DMS79 (cell line): ENCODE measurements at regions not wholly inside any gene's neighbourhood (a gene's known extent, or its start where the extent isn't known, plus 50 kb on each side); places are given as distances from the start of the nearest gene placed in this dataset.
"Not testable (repeated sequence)": the region's sequence is repeated elsewhere in the genome, so short reads cannot be mapped to it uniquely, and the experiment has no call there.

Experiments
- DNase-seq: peaks from one replicate; lab custom pipeline; 2025; lab: John Stamatoyannopoulos, UW

GRCh38 chr7:24052572-24053260 lies 231.3 kb upstream of the NPY start:
- peak; percentile 49 for DNase-seq

- DNase-seq = peak; percentile 10
Measured at GRCh38 chr7:24054236-24054635, 229.8 kb upstream of the NPY start.

GRCh38 chr7:24057243-24057642 lies 226.7 kb upstream of the NPY start:
- no peak for DNase-seq

GRCh38 chr7:24058953-24059352 lies 225.0 kb upstream of the NPY start:
- no peak for DNase-seq

- no peak for DNase-seq
Measured at GRCh38 chr7:24059775-24060174, 224.2 kb upstream of the NPY start.

GRCh38 chr7:24063721-24064120 lies 220.3 kb upstream of the NPY start:
- DNase-seq = no peak

GRCh38 chr7:24069751-24070150 lies 214.2 kb upstream of the NPY start:
- no peak for DNase-seq

GRCh38 chr7:24073651-24074420 lies 210.2 kb upstream of the NPY start:
- no peak for DNase-seq

GRCh38 chr7:24075426-24075810 lies 208.6 kb upstream of the NPY start:
- DNase-seq = no peak

- DNase-seq = no peak
Measured at GRCh38 chr7:24082826-24083225, 201.2 kb upstream of the NPY start.

GRCh38 chr7:24102988-24103387 lies 181.0 kb upstream of the NPY start:
- no peak for DNase-seq

- peak; percentile 32 for DNase-seq
Measured at GRCh38 chr7:24108906-24109376, 175.0 kb upstream of the NPY start.

- no peak for DNase-seq
Measured at GRCh38 chr7:24110056-24110455, 173.9 kb upstream of the NPY start.

GRCh38 chr7:24113506-24113905 lies 170.5 kb upstream of the NPY start:
- no peak for DNase-seq

- no peak for DNase-seq
Measured at GRCh38 chr7:24115661-24116060, 168.3 kb upstream of the NPY start.

- DNase-seq = not testable (repeated sequence)
Measured at GRCh38 chr7:24117903-24118499, 166.0 kb upstream of the NPY start.

- peak; percentile 22 for DNase-seq
Measured at GRCh38 chr7:24119852-24120251, 164.1 kb upstream of the NPY start.

- DNase-seq = no peak
Measured at GRCh38 chr7:24123076-24123475, 160.9 kb upstream of the NPY start.

- DNase-seq = no peak
Measured at GRCh38 chr7:24125765-24126164, 158.2 kb upstream of the NPY start.

- no peak for DNase-seq
Measured at GRCh38 chr7:24127930-24128329, 156.1 kb upstream of the NPY start.

GRCh38 chr7:24129597-24129996 lies 154.4 kb upstream of the NPY start:
- DNase-seq = no peak

- no peak for DNase-seq
Measured at GRCh38 chr7:24130631-24131030, 153.4 kb upstream of the NPY start.

GRCh38 chr7:24133691-24134090 lies 150.3 kb upstream of the NPY start:
- DNase-seq = no peak
